G401.6 (cell line): ENCODE measurements at regions not wholly inside any gene's neighbourhood (a gene's known extent, or its start where the extent isn't known, plus 50 kb on each side); places are given as distances from the start of the nearest gene placed in this dataset.
"Not testable (repeated sequence)": the region's sequence is repeated elsewhere in the genome, so short reads cannot be mapped to it uniquely, and the experiment has no call there.

Experiments
- FAIRE-seq: peaks from 2 replicates; lab custom pipeline; 2012; peaks lifted over from hg19 to GRCh38; lab: Jason Lieb, UNC

DNA sequence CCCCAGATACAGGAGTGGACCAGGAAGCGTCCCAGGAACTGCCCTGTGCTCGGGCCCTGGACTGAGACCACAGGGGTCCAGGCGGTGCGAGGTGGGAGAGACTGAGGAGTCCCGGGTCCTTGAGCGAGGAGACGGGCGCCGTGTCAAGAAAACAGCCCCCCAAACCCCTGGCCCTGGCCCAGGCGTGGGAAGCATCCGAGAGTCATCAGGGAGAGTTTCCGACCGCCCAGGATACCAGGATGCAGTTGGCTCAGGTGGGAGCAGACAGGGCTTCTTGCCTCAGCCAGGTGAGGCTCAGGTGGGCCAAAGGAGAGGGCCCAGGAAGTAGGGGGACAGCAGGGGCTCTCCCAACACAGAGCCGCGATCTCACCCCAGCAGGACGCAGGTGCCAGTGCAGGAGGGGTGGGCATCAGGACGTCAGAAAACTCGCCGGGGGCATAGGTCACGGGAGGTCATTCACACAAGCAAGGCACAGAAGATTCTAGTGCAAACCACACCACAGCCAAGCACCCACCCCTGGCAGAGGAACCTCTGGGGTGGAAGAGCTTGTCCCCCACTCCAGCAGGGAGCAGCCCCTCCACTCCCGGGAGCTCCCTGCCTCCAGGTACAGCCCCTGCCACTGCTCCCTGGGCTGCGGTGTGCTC lies 102.5 kb upstream of the EIF5 start:
- no peak for FAIRE-seq

DNA sequence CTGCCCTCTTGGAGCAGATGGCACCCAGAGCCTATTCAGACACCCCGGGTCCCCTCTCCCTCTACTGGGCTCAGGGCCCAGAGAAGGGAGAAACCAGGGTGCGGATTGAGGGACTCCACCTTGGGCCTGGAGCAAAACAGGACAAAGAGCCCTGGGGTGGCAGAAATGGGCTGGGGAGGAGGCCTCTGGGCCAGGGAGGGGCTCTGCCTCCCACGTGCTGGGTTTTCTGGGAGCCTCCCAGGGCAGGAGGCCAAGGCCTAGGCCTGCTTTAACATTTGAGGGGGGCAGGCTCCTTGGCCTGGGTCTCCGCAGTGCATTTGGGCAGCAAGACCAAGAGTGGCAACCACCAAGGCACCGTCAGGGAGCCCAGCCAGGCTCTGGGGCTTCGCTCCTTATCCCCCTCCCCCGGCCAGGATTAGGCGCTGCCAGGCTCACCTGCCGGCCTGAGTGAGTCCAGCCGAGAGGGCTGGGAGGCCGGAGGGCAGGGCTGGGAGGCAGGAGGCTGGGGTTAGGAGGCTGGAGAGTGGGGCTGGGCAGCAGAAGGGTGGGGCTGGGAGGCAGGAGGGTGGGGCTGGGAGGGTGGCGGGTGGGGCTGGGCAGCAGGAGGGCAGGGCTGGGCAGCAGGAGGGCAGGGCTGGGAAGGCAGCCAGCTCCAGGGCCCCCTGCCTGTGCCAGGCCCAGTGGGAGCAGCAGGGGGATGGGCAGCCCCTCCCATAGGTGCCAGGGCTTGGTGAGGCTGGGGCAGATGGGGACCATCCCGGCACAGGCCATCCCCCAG lies 101.8 kb upstream of the EIF5 start:
- FAIRE-seq = no peak

DNA sequence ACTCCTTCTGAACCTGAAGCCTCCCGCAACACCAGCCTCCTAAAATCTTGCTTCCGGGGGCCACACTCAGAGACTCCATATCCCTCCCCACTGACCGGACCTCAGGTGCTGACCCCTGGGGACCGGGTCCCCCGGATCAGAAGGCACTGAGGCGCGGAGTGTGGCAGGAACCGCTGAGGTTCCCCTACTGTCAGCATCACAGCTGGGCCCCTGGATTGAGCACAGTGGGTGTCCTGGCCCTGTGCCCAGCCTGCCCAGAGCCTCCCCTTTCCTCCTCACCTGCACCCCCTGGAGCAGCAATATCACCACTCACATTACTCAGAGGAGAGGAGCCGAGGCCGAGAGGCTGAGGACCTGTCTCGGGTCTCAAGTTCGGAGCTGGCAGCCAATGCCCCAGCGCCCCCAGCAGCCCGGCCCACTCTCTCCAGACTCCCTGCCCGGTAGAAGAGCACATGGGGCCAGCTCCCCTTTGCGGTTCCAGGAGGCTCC lies 101.2 kb upstream of the EIF5 start:
- FAIRE-seq = no peak

DNA sequence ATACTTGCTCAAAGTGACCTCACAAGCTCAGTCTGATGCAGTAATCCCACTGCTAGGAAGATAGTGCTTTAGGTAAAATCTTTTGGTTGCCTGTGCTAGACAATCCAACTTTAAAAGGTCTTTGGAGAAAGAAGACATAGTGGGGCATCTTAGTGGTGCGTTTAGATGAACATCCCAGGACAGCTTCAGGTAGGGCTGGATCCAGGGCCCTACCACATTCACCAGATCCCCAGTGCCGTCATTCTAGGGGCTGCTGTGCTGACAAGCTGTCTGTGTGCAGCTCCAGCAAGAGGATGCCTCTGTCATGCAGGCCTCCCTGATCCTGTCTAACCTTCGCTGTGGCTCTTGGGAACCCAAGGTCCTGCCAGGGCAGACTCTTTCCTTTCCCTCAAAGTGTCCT lies 100.7 kb upstream of the EIF5 start:
- no peak for FAIRE-seq

DNA sequence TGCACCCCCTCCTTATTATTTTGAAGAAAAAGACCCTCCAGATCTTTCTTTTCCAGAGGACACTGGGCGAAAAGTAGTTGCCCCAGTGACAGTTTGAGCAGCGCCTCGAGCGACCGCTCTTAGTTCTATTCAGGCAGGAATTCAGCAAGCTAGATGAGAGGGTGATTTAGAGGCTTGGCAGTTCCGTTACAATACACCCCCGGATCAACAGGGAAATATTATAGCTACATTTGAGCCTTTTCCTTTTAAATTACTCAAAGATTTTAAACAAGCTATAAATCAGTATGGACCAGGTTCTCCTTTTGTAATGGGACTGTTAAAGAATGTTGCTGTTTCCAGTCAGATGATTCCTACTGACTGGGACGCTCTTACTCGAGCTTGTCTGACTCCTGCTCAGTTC lies 99.2 kb upstream of the EIF5 start:
- not testable (repeated sequence) for FAIRE-seq

DNA sequence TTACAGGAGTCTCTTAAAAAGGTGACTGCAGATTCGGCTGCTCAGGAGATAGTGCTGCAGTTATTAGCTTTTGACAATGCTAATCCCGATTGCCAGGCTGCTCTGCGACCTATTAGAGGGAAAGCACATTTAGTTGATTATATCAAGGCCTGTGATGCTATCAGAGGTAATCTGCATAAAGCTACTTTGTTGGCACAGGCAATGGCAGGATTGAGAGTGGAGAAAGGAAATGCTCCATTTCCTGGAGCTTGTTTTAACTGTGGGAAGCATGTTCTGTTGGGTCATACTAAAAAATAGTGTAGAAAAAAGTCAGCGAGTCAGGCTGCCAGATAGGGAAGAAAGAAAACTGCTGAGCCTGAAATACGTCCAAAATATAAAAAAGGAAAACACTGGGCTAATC lies 98.5 kb upstream of the EIF5 start:
- FAIRE-seq = not testable (repeated sequence)

- FAIRE-seq = no peak
Measured at GRCh38 chr14:103239751-103240150, 94.3 kb upstream of the EIF5 start.

- FAIRE-seq = no peak
Measured at GRCh38 chr14:103241531-103241930, 92.5 kb upstream of the EIF5 start.

GRCh38 chr14:103243764-103244737 lies 90.0 kb upstream of the EIF5 start:
- FAIRE-seq = peak; percentile 81

GRCh38 chr14:103245624-103246031 lies 88.4 kb upstream of the EIF5 start:
- FAIRE-seq = peak; percentile 27

DNA sequence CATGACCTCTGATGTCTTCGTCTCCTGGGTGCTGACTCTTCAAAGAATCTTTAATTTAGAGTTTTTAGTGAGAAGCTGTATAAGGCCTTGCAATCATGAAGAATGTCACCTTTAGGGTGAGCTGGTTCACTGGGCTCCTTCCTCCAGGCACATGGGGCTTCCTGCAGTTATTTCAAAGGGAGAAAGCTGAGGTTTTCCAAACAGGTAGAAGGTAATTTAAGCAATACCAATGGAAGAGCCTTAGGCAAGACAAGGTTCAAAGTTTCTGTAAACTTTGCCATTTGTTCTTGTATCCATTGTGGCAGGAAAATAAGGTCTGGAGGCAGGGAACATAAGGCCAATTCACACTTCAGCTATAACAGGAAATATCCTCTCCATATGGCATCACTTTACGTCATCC lies 88.0 kb upstream of the EIF5 start:
- no peak for FAIRE-seq

GRCh38 chr14:103247169-103247606 lies 86.8 kb upstream of the EIF5 start:
- FAIRE-seq = no peak

- no peak for FAIRE-seq
Measured at GRCh38 chr14:103250181-103250580, 83.9 kb upstream of the EIF5 start.

DNA sequence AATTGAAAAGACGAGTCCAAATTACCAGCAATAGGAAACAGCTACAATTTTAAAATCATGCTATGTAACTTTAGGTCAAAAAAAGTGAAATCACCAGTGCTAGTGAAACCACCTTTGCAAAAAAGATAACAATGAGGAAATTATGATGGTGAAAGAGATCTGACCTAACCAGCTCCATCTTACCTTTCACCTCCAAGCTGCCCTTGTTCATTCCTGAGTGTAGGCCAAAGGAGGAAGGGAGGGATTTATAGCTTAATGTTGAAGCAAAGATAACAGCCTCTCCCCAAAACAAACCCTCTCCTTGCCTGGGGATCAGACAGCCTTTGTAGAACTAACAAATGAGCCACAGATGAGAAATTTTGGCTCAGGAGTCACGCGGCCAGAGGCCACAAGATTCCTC lies 83.2 kb upstream of the EIF5 start:
- FAIRE-seq = no peak

- FAIRE-seq = no peak
Measured at GRCh38 chr14:103255555-103255954, 78.5 kb upstream of the EIF5 start.

DNA sequence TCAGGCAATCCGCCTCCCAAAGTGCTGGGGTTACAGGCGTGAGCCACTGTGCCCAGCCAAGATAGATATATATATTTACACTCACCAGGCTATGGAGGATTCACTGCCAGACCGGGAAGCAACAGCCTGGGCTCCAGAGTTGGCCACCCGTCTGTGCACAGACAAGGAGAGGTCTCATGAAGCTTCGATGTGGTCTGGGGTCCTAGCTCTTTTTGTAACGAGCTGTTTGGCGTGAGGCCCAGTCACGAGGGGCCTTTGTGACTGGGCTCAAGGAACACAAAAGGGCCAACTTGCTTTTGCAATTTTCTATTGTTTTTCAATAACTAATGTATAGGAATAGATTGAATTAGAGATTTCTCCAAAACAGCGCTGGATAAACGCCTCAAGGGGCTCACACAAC lies 77.6 kb upstream of the EIF5 start:
- no peak for FAIRE-seq

DNA sequence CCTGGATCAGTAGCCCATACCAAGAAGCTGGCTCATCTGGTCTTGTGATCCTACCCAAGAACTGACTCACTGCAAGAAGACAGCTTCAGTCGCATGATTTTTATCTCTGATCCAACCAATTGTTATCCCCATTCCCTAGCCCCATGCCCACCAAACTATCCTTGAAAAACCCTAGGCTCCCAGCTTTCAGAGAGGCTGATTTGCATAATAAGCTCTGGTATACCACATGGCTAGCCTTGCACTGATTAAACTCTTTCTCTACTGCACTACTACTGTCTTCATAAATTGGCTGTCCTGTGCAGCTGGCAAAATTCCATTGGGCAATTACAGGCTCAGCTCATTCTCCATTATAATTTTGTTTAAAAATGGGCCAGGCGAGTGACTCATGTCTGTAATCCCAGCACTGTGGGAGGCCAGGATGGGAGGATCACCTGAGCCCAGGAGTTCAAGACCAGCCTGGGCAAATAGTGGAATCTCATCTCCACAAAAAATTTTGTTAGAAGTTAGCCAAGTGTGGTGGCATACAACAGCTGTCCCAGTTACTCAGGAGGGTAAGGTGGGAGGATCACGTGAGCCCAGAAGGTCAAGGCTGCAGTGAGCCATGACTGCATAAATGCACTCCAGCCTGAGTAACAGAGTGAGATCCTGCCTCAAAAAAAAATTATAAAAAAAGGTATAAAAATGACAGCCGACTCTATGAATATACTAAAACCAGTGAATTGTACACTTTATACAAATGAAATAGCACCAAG lies 76.7 kb upstream of the EIF5 start:
- no peak for FAIRE-seq

DNA sequence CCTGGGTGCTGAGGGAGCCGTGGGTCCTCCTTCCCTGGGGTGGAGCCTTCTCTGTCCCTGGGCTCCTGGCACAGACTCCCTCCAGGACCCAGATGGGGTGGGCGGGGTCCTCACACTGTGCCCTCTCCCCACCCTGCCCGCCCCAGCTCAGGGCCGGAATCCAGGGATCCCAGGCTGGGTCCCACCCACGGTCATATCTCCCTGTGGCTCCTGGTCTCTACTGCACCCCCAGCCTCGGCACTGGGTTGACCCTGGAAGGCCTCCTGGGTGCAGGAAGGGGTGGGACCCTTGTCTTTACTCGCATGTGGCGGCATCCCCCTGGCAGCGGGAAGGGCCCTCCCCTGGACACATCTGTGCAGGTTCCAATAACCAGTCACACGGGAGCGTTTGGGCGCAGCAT lies 75.8 kb upstream of the EIF5 start:
- FAIRE-seq = no peak

GRCh38 chr14:103259184-103259583 lies 74.9 kb upstream of the EIF5 start:
- FAIRE-seq = no peak

DNA sequence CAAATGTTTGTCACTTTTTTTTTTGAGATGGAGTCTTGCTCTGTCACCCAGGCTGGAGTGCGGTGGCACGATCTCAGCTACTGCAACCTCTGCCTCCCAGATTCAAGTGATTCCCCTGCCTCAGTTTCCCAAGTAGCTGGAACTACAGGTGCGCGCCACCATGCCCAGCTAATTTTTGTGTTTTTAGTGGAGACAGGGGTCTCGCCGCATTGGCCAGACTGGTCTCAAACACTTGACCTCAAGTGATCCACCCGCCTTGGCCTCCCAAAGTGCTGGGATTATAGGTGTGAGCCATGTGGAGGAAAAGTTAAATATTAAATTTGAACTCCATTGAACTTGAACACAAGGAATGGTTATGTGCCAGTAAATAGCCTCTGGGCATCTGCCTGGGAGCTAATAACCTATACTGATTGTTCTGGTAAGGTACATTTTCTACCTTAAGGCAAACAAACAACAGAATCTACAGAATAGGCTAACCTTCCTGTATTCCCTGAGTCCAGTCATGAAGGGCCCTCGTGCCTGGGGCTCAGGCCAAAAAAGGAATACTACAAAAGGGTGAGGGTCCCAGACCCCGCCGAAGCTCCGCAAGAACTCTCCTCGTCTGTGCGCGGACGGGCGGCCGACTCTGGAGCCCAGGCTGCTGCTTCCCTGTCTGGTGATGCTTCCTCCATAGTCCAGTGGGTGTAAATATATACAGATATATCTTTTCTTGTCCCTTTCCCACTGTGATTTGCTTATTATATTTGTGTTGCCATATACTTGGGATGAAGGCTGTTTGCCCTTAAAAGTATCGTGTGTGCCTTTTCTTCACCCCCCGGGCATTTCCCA lies 74.0 kb upstream of the EIF5 start:
- no peak for FAIRE-seq

GRCh38 chr14:103260629-103261124 lies 73.4 kb upstream of the EIF5 start:
- peak; percentile 6 for FAIRE-seq
